H1 (cell line): ENCODE measurements at regions not wholly inside any gene's neighbourhood (a gene's known extent, or its start where the extent isn't known, plus 50 kb on each side); places are given as distances from the start of the nearest gene placed in this dataset.

Experiments
- CTCF ChIA-PET: fragments of 300-600 bp; sonication (Branson Sonifier 250); formaldehyde crosslinking; loops from one replicate; lab custom pipeline; 2021; ENCODE audit not compliant: partially characterized antibody; lab: Charles Lee
- POLR2A ChIA-PET: fragments of 300-600 bp; sonication (Branson Sonifier 250); formaldehyde crosslinking; loops from one replicate; lab custom pipeline; 2021; ENCODE audit warnings: inconsistent platforms; ENCODE audit not compliant: partially characterized antibody; lab: Charles Lee
- DNase-seq, 2 experiments: peaks; one replicate each; pipeline versions ENCODE4 v3.0.0 to v3.0.0-alpha.2; 2010 to 2022; ENCODE audit warnings: low spot score in 2 of 2, low read depth in 1 of 2, mixed read lengths in 1 of 2
- FAIRE-seq: peaks from 2 replicates; lab custom pipeline; 2011; peaks lifted over from hg19 to GRCh38; lab: Jason Lieb, UNC
- H2AFZ ChIP-seq: 2 replicates; pipeline ENCODE4 v1.8.1; 2012; ENCODE audit warnings: low read length, inconsistent platforms
- H2AK5ac ChIP-seq: 2 replicates; pipeline ENCODE4 v1.6.1; 2013; ENCODE audit warnings: low read depth, low read length
- H2BK120ac ChIP-seq: replicated peaks from 2 replicates; pipeline ENCODE3; 2013; ENCODE audit warnings: low read depth, low read length, inconsistent platforms
- H2BK12ac ChIP-seq: 2 replicates; pipeline ENCODE4 v1.6.1; 2013; ENCODE audit warnings: low read depth, low read length
- H2BK15ac ChIP-seq: 2 replicates; pipeline ENCODE4 v1.6.1; 2013; ENCODE audit warnings: low read length
- H2BK20ac ChIP-seq: 2 replicates; pipeline ENCODE4 v1.6.1; 2013; ENCODE audit warnings: low read length
- H2BK5ac ChIP-seq: 2 replicates; pipeline ENCODE4 v1.6.1; 2013; ENCODE audit warnings: low read depth, low read length
- H3K14ac ChIP-seq: 2 replicates; pipeline ENCODE4 v1.6.1; 2013; ENCODE audit warnings: inconsistent platforms; ENCODE audit not compliant: insufficient read length
- H3K18ac ChIP-seq: 2 replicates; pipeline ENCODE4 v1.6.1; 2013; ENCODE audit warnings: low read length; ENCODE audit errors: extremely low read depth
- H3K23ac ChIP-seq: 2 replicates; pipeline ENCODE4 v1.6.1; 2013; ENCODE audit warnings: inconsistent platforms; ENCODE audit not compliant: insufficient read length
- H3K23me2 ChIP-seq: 2 replicates; pipeline ENCODE4 v1.6.1; 2013; ENCODE audit warnings: low read depth, low read length
- H3K27ac ChIP-seq: 2 replicates; pipeline ENCODE4 v1.6.1; 2011; ENCODE audit warnings: low read depth, low read length, inconsistent platforms
- H3K27me3 ChIP-seq, 4 experiments: replicated peaks in 1 of 4; 1 replicate in 1 of 4; 2 replicates in 3 of 4; pipeline versions ENCODE4 v1.6.1 to v1.8.1; 2011 to 2013; ENCODE audit warnings: low read length in 3 of 4, mild to moderate bottlenecking in 3 of 4, inconsistent platforms in 2 of 4, mixed read lengths in 2 of 4, moderate library complexity in 1 of 4; ENCODE audit not compliant: control insufficient read depth in 3 of 4, insufficient read depth in 3 of 4; ENCODE audit errors: extremely low read depth in 1 of 4
- H3K36me3 ChIP-seq, 4 experiments: 2 replicates each; pipeline versions ENCODE4 v1.6.1 to v1.8.1; 2011 to 2013; ENCODE audit warnings: mild to moderate bottlenecking in 4 of 4, low read length in 3 of 4, moderate library complexity in 2 of 4, control low read depth in 1 of 4, inconsistent platforms in 1 of 4; ENCODE audit not compliant: insufficient read depth in 4 of 4, control insufficient read depth in 2 of 4
- H3K4ac ChIP-seq: replicated peaks from 2 replicates; pipeline ENCODE3; 2013; ENCODE audit warnings: low read length, low read depth, mixed read lengths, inconsistent platforms; ENCODE audit not compliant: insufficient read length
- H3K4me1 ChIP-seq, 4 experiments: replicated peaks in 1 of 4; 1 replicate in 1 of 4; 2 replicates in 3 of 4; pipeline versions ENCODE4 v1.6.1 to v1.8.1; 2011 to 2013; ENCODE audit warnings: low read length in 3 of 4, inconsistent platforms in 2 of 4, mixed read lengths in 1 of 4; ENCODE audit not compliant: insufficient read depth in 4 of 4, control insufficient read depth in 3 of 4
- H3K4me2 ChIP-seq, 2 experiments: 2 replicates each; pipeline versions ENCODE4 v1.6.1 to v1.8.1; 2011 to 2013; ENCODE audit warnings: low read depth in 2 of 2, low read length in 2 of 2, control low read depth in 1 of 2, inconsistent platforms in 1 of 2, mild to moderate bottlenecking in 1 of 2; ENCODE audit not compliant: insufficient read depth in 1 of 2
- H3K4me3 ChIP-seq, 4 experiments: fragments of 200-600, 300-600 bp in 1 of 4; sonication (generic), shearing (Covaris generic), sonication (Bioruptor Twin) in 1 of 4; 2 replicates each; pipeline versions ENCODE4 v1.5.1 to v1.8.1; 2011 to 2016; ENCODE audit warnings: low read length in 4 of 4, low read depth in 3 of 4, control low read depth in 2 of 4, inconsistent platforms in 2 of 4, mild to moderate bottlenecking in 2 of 4, mixed read lengths in 1 of 4, moderate library complexity in 1 of 4; ENCODE audit not compliant: insufficient read depth in 2 of 4; ENCODE audit errors: extremely low read depth in 1 of 4
- H3K56ac ChIP-seq: replicated peaks from 2 replicates; pipeline ENCODE3; 2013; ENCODE audit warnings: low read depth, mild to moderate bottlenecking, mixed read lengths, low read length, inconsistent platforms; ENCODE audit not compliant: insufficient read length
- H3K79me1 ChIP-seq: 2 replicates; pipeline ENCODE4 v1.6.1; 2013; ENCODE audit warnings: low read depth, low read length, control low read depth
- H3K79me2 ChIP-seq, 2 experiments: 2 replicates each; pipeline versions ENCODE4 v1.6.1 to v1.8.1; 2012 to 2013; ENCODE audit warnings: low read length in 2 of 2, mild to moderate bottlenecking in 2 of 2, inconsistent platforms in 1 of 2; ENCODE audit not compliant: insufficient read depth in 2 of 2, control insufficient read depth in 1 of 2
- H3K9ac ChIP-seq, 4 experiments: replicated peaks in 1 of 4; 1 replicate in 1 of 4; 2 replicates in 3 of 4; pipeline versions ENCODE4 v1.6.1 to v1.8.1; 2011 to 2013; ENCODE audit warnings: low read depth in 3 of 4, low read length in 3 of 4, control low read depth in 2 of 4, mild to moderate bottlenecking in 2 of 4, moderate library complexity in 2 of 4, inconsistent platforms in 1 of 4; ENCODE audit errors: extremely low read depth in 1 of 4
- H3K9me3 ChIP-seq, 2 experiments: 2 replicates each; pipeline versions ENCODE4 v1.6.1 to v1.8.1; 2012 to 2013; ENCODE audit warnings: mild to moderate bottlenecking in 2 of 2, moderate library complexity in 2 of 2, control low read depth in 1 of 2, inconsistent platforms in 1 of 2, low read depth in 1 of 2, low read length in 1 of 2, mixed read lengths in 1 of 2; ENCODE audit not compliant: insufficient read depth in 2 of 2
- H4K20me1 ChIP-seq, 2 experiments: replicated peaks in 1 of 2; 2 replicates each; pipeline versions ENCODE3 to v1.8.1; 2011 to 2013; ENCODE audit warnings: inconsistent platforms in 2 of 2, low read length in 2 of 2, mild to moderate bottlenecking in 1 of 2; ENCODE audit not compliant: insufficient read depth in 2 of 2, control insufficient read depth in 1 of 2
- H4K5ac ChIP-seq: 2 replicates; pipeline ENCODE4 v1.6.1; 2013; ENCODE audit warnings: low read length, low read depth, mixed read lengths, inconsistent platforms; ENCODE audit not compliant: insufficient read length
- H4K8ac ChIP-seq: 2 replicates; pipeline ENCODE4 v1.8.0; 2013; ENCODE audit warnings: mild to moderate bottlenecking, moderate library complexity, low read length, inconsistent platforms; ENCODE audit not compliant: insufficient read depth; ENCODE audit errors: extremely low read depth
- H4K91ac ChIP-seq: replicated peaks from 2 replicates; pipeline ENCODE3; 2013; ENCODE audit warnings: low read length, mixed read lengths, inconsistent platforms; ENCODE audit not compliant: insufficient read length
- ATF3 ChIP-seq: IDR thresholded peaks from 2 replicates; pipeline ENCODE4 v1.6.1; 2011; ENCODE audit warnings: low read depth, mild to moderate bottlenecking, low read length; ENCODE audit not compliant: insufficient read depth
- BCL11A ChIP-seq, 2 experiments: IDR thresholded peaks; one replicate each; pipeline ENCODE4 v1.6.1; 2011; ENCODE audit warnings: low read depth in 2 of 2, low read length in 2 of 2, mild to moderate bottlenecking in 2 of 2
- CEBPB ChIP-seq: IDR thresholded peaks from 2 replicates; pipeline ENCODE4 v1.6.1; 2012; ENCODE audit warnings: low read depth, low read length
- E2F6 ChIP-seq: IDR thresholded peaks from 2 replicates; pipeline ENCODE4 v1.6.1; 2012; ENCODE audit warnings: inconsistent platforms
- EP300 ChIP-seq, 2 experiments: IDR thresholded peaks; 1 replicate in 1 of 2; 2 replicates in 1 of 2; pipeline ENCODE4 v1.6.1; 2011 to 2012; ENCODE audit warnings: low read depth in 2 of 2, low read length in 2 of 2, mild to moderate bottlenecking in 2 of 2, borderline replicate concordance in 1 of 2, inconsistent platforms in 1 of 2, moderate library complexity in 1 of 2
- EZH2 ChIP-seq: fragments of 200-600 bp; sonication (generic); IDR thresholded peaks from 2 replicates; pipeline ENCODE4 v1.7.1; 2012; ENCODE audit warnings: low read depth, mild to moderate bottlenecking, moderate library complexity, low read length, inconsistent platforms; ENCODE audit not compliant: severe bottlenecking
- HDAC6 ChIP-seq: IDR thresholded peaks from one replicate; pipeline ENCODE4 v1.7.1; 2012; ENCODE audit warnings: low read depth, mild to moderate bottlenecking, inconsistent platforms, low read length, moderate library complexity
- PHF8 ChIP-seq: fragments of 200-600 bp; sonication (generic); conservative IDR thresholded peaks from 2 replicates; pipeline ENCODE4 v1.7.1; 2012; ENCODE audit warnings: low read depth, mild to moderate bottlenecking, inconsistent platforms, low read length, moderate library complexity
- RAD21 ChIP-seq, 2 experiments: IDR thresholded peaks in 1 of 2; conservative IDR thresholded peaks in 1 of 2; 2 replicates each; pipeline ENCODE4 v1.6.1; 2011; ENCODE audit warnings: low read depth in 2 of 2, low read length in 2 of 2, improper control_type of control experiment in 1 of 2, inconsistent platforms in 1 of 2, mild to moderate bottlenecking in 1 of 2, moderate library complexity in 1 of 2
- RXRA ChIP-seq: IDR thresholded peaks from 2 replicates; pipeline ENCODE4 v1.6.1; 2011; ENCODE audit warnings: low read depth, mild to moderate bottlenecking, low read length, moderate library complexity; ENCODE audit not compliant: insufficient read depth
- SIRT6 ChIP-seq: IDR thresholded peaks from one replicate; pipeline ENCODE4 v1.7.1; 2012; ENCODE audit warnings: low read length, inconsistent platforms
- WGBS, 2 experiments: shearing (Covaris generic) in 1 of 2; methylation state at CpG; one replicate each; pipeline versions ENCODE4 v1.1.6 to v1.1.7; 2013 to 2015; ENCODE audit warnings: low lambda C conversion rate in 2 of 2, mixed read lengths in 2 of 2, inconsistent platforms in 1 of 2, low coverage in 1 of 2, missing lambda C conversion rate in 1 of 2; ENCODE audit not compliant: insufficient replicate concordance in 2 of 2, insufficient coverage in 1 of 2, insufficient read length in 1 of 2; ENCODE audit errors: extremely low coverage in 1 of 2, missing lambda C conversion rate in 1 of 2; 5-methylcytosine and 5-hydroxymethylcytosine counted together

DNA sequence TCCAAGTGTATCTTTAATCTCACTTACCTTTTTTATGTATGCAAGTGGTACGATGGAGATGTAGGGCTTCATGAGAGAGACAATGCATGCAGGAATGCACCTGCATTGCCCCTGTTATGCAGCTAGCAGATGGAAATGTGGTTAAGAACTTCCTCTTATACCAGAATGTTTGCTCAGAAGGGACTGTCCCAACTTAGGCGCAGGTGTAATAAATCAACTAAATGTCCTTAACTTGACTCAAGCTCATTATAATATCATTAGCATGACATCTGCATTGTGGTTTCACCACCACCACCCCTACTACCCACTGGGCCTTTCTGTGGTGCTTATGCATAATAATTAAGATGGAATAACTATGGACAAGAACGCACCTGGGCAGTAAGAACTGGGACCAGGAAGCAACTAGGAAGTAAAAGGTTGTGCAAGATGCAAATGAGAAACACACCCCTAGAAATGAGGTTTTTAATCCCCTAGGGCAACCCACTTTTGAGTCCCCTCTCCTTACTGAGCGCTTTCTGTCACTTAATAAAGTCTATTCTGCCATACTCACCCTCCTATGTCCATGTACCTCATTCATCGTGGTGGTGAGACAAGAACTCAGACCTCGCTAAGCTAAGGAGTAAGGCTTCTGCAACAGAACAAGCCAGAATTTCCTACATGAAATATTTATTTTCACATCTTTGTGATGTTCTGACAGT, 1103.3 kb upstream of the B3GALT2 start:
- Histone ChIP-seq H3K27me3 (no peaks in the 10 kb centered on the region), H3K14ac (no peak overlapping the region), H3K23ac (no peak overlapping the region), H3K9me3 (no peaks in the 10 kb centered on the region), H2AK5ac (no peak overlapping the region), H3K27ac (no peak overlapping the region), H2BK5ac (no peak overlapping the region), H3K4ac (no peak overlapping the region), H3K79me1 (no peaks in the 10 kb centered on the region), H3K4me2 (0 out of 4 replicates have a peak overlapping the region, but pooled peaks of 1 of the 2 experiments have one; percentile 14), H3K56ac (no peak overlapping the region), H4K91ac (no peak overlapping the region), H3K4me1 (peaks cover 0 to 5% (median 1%) of the 10 kb centered on the region in 4 experiments; a peak in 3 of 7 replicates), H4K8ac (no peak overlapping the region), H3K18ac (no peak overlapping the region), H2BK15ac (no peak overlapping the region), H3K23me2 (no peaks in the 10 kb centered on the region; the same call in 1 of the 2 replicates), H3K36me3 (no peaks in the 10 kb centered on the region), H2BK12ac (no peak overlapping the region), H4K5ac (no peak overlapping the region), H2AFZ (no peak overlapping the region), H2BK20ac (no peak overlapping the region), H2BK120ac (no peak overlapping the region), H3K9ac (no peak overlapping the region), H3K4me3 (no peak overlapping the region), H4K20me1 (no peaks in the 10 kb centered on the region), H3K79me2 (no peaks in the 10 kb centered on the region)
- 91% methylated on average over 6 of the region's 6 CpGs; no CpG with 5 or more reads in 1 of the 2 experiments for WGBS, 2 experiments
- ChIA-PET POLR2A (no interaction called here), CTCF (interaction anchor here (0.7 to 2.4 kb wide), 2 partner anchors 64 to 130 kb away, joined by 3 to 4 read pairs; no protein-coding TSS in a partner anchor)
- FAIRE-seq (peak; percentile 13), DNase-seq (no peak)
- TF ChIP-seq PHF8 (no peak), BCL11A (IDR thresholded peaks at IDR 0.05; ENCODE audit: low read depth in 2 of 2, low read length in 2 of 2) (no peak), RAD21 (IDR thresholded peaks at IDR 0.05 in 1 of 2, conservative IDR thresholded peaks at IDR 0.05 in 1 of 2; ENCODE audit: low read depth in 2 of 2, low read length in 2 of 2) (no peak), SIRT6 (no peak), EP300 (IDR thresholded peaks at IDR 0.05; ENCODE audit: borderline replicate concordance in 1 of 2, low read depth in 2 of 2, low read length in 2 of 2) (no peak), EZH2 (no peak), HDAC6 (no peak), ATF3 (no peak), CEBPB (no peak), E2F6 (no peak), RXRA (no peak)
